B cell (primary cell): ENCODE measurements at regions not wholly inside any gene's neighbourhood (a gene's known extent, or its start where the extent isn't known, plus 50 kb on each side); places are given as distances from the start of the nearest gene placed in this dataset.

Experiments
- CTCF ChIP-seq: fragments of 200-600 bp; IDR thresholded peaks from one replicate; pipeline ENCODE4 v1.8.0; 2022; ENCODE audit warnings: antibody characterized with exemption, mild to moderate bottlenecking
- EZH2 ChIP-seq: IDR thresholded peaks from 2 replicates; pipeline ENCODE4 v1.6.1; 2012; ENCODE audit warnings: borderline replicate concordance, low read depth, mild to moderate bottlenecking, moderate library complexity, low read length; ENCODE audit not compliant: insufficient read depth, poor library complexity, severe bottlenecking

- TF ChIP-seq CTCF, result no peak
- TF ChIP-seq EZH2, result no peak
Observed at GRCh38 chr20:24784607-24785006, 164.5 kb upstream of the CST7 start.
